AG04450 (cell line): ENCODE measurements at regions not wholly inside any gene's neighbourhood (a gene's known extent, or its start where the extent isn't known, plus 50 kb on each side); places are given as distances from the start of the nearest gene placed in this dataset.

Experiments used
- CTCF ChIA-PET: fragments of 300-600, 350-600 bp; formaldehyde crosslinking; extraction: SDS; loops from one replicate; lab custom pipeline; 2022; ENCODE audit warnings: antibody characterized with exemption, inconsistent platforms; lab: Charles Lee
- POLR2A ChIA-PET: fragments of 350-600 bp; formaldehyde crosslinking; extraction: SDS; loops from one replicate; lab custom pipeline; 2021; ENCODE audit warnings: antibody characterized with exemption, inconsistent platforms; lab: Yijun Ruan, JAX
- DNase-seq: peaks from one replicate; pipeline ENCODE4 v3.0.0-alpha.2; 2011; ENCODE audit warnings: low read depth, low spot score
- H3K27ac ChIP-seq: one replicate; pipeline ENCODE4 v1.5.1; 2012; ENCODE audit warnings: low read depth, low read length, control low read depth
- H3K27me3 ChIP-seq: one replicate; pipeline ENCODE4 v1.6.0; 2012; ENCODE audit warnings: low read length; ENCODE audit not compliant: control insufficient read depth, insufficient read depth
- H3K4me3 ChIP-seq: 2 replicates; pipeline ENCODE4 v1.5.1; 2011; ENCODE audit warnings: mild to moderate bottlenecking, low read depth, low read length, control low read depth
- H3K9me3 ChIP-seq: 2 replicates; pipeline ENCODE4 v1.5.1; 2012; ENCODE audit warnings: low read length; ENCODE audit not compliant: control insufficient read depth, insufficient read depth
- TF ChIP-seq, protein P1 (sequence below): IDR thresholded peaks from 2 replicates; pipeline ENCODE4 v1.5.1; 2011; ENCODE audit warnings: low read depth, low read length, control low read depth, inconsistent platforms

DNA sequence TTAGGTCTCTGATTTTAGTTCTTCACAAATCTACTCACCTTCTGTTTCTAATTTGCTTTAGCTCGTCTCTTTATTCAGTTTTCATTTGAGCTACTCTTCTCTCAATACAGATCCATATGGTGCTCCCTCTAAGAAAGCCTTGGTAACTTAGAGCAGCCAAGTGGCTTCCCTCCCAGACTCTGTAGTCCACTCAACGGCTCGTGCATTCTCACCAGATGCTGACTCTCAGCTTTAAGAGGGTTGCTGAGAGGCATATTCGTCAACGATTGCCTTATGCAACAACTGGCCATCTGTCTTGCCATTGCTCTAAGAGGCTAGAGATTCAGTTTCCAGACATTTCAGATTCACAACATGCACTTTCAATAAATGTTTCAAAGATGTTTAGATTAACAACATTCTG lies 785.8 kb upstream of the SLC10A2 start:
- ChIA-PET CTCF (no interaction called here), POLR2A (no interaction called here)
- Histone ChIP-seq H3K4me3 (no peak overlapping the region), H3K27me3 (no peaks in the 10 kb centered on the region), H3K9me3 (no peaks in the 10 kb centered on the region), H3K27ac (no peak overlapping the region)
- TF ChIP-seq, protein P1, sequence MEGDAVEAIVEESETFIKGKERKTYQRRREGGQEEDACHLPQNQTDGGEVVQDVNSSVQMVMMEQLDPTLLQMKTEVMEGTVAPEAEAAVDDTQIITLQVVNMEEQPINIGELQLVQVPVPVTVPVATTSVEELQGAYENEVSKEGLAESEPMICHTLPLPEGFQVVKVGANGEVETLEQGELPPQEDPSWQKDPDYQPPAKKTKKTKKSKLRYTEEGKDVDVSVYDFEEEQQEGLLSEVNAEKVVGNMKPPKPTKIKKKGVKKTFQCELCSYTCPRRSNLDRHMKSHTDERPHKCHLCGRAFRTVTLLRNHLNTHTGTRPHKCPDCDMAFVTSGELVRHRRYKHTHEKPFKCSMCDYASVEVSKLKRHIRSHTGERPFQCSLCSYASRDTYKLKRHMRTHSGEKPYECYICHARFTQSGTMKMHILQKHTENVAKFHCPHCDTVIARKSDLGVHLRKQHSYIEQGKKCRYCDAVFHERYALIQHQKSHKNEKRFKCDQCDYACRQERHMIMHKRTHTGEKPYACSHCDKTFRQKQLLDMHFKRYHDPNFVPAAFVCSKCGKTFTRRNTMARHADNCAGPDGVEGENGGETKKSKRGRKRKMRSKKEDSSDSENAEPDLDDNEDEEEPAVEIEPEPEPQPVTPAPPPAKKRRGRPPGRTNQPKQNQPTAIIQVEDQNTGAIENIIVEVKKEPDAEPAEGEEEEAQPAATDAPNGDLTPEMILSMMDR: no peak
- no peak for DNase-seq

DNA sequence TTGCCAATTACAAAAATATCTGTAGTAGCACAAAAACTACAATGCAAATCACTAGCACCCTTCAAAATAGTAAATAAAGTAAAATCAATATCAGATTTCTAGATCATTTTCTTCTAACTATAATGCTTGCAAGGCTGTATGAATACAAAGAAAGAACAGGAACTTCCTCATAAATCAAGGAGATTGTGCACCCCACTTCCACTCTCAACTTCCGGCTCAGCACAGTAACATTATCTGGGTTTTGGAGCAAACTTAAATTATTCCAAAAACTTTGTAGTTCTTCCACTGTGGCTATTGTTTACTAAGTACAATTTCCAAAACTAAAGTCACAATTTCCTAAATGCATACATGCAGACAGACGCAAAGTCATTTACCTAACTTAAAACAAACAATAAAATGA lies 778.3 kb upstream of the SLC10A2 start:
- DNase-seq: no peak
- no peaks in the 10 kb centered on the region for H3K9me3 ChIP-seq
- no peaks in the 10 kb centered on the region for H3K27me3 ChIP-seq
- H3K27ac ChIP-seq: no peak overlapping the region
- ChIA-PET CTCF (no interaction called here), POLR2A (no interaction called here)
- H3K4me3 ChIP-seq: no peak overlapping the region
- TF ChIP-seq, protein P1: no peak

GRCh38 chr13:103839460-103839859 lies 773.2 kb upstream of the SLC10A2 start:
- ChIA-PET CTCF (no interaction called here), POLR2A (no interaction called here)
- no peak overlapping the region for H3K4me3 ChIP-seq
- no peaks in the 10 kb centered on the region for H3K27me3 ChIP-seq
- H3K27ac ChIP-seq: no peak overlapping the region
- no peak for DNase-seq
- TF ChIP-seq, protein P1: no peak
- H3K9me3 ChIP-seq: no peaks in the 10 kb centered on the region

GRCh38 chr13:103835052-103835451 lies 768.8 kb upstream of the SLC10A2 start:
- H3K9me3 ChIP-seq: peaks cover 7% of the 10 kb centered on the region; the same call in 1 of the 2 replicates
- ChIA-PET POLR2A (no interaction called here), CTCF (no interaction called here)
- no peak overlapping the region for H3K4me3 ChIP-seq
- no peak overlapping the region for H3K27ac ChIP-seq
- no peak for DNase-seq
- TF ChIP-seq, protein P1: no peak
- H3K27me3 ChIP-seq: no peaks in the 10 kb centered on the region

DNA sequence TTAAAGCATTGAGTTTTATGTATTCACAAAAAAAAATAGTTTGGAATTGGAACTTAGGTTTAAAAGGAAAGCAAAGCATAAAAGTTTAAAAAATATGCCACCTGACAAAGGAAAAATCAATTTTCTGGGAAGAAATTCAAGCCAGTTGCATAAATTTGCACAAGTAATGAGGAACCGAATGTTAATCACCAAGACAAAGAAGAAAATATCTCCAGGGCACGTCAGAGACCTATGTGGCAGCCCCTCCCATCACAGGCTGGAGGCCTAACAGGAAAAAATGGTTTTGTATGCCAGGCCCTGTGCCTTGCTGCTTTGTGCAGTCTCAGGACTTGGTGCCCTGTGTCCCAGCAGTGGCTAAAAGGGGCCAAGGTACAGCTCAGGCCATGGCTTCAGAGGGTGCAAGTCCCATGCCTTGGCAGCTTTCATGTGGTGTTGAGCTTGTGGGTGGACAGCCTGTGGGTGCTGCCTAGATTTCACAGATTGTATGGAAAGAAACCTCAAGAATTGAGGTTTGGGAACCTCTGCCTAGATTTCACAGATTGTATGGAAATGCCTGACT lies 767.2 kb upstream of the SLC10A2 start:
- ChIA-PET POLR2A (no interaction called here), CTCF (no interaction called here)
- no peaks in the 10 kb centered on the region for H3K27me3 ChIP-seq
- DNase-seq: no peak
- peaks cover 14% of the 10 kb centered on the region; the same call in 1 of the 2 replicates for H3K9me3 ChIP-seq
- H3K27ac ChIP-seq: no peak overlapping the region
- TF ChIP-seq, protein P1: no peak
- no peak overlapping the region for H3K4me3 ChIP-seq
